ENCODE measurements at regions not wholly inside any gene's neighbourhood (a gene's known extent, or its start where the extent isn't known, plus 50 kb on each side); places are given as distances from the start of the nearest gene placed in this dataset.
A peak's percentile ranks its signal among the peaks of the same experiment; 100 is the strongest.

DNA sequence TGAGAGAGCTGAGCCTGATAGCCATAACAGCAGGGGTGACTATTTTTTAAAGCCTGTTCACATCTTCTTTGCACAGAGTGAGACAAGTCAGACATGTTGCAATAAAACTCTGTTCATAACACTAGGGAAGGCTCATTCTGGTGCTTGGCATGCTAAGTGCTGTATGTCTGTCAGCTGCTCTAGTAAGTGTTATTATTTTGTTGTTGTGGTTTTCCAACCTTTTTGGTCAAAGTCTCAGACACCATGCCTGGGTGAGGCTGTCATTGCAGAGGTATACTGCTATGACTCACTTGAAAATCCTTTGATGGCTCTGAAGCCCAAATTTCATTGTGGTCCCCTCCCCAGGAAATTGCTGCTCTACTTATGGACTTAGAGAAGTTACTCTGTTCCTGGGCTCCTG is 129.7 kb downstream of the ADRA2A start:
- H3K56ac ChIP-seq (replicated peaks; ENCODE audit: insufficient read length, low read depth, low read length): no peak overlapping the region
- H2BK15ac ChIP-seq (ENCODE audit: low read length): no peak overlapping the region
- no peak overlapping the region for H4K8ac ChIP-seq (ENCODE audit: extremely low read depth, insufficient read depth, low read length)
- FAIRE-seq (no peak), DNase-seq (ENCODE audit: low read depth in 1 of 2, low spot score in 2 of 2) (no peak)
- no peak overlapping the region for H2AFZ ChIP-seq (ENCODE audit: low read length)
- H4K20me1 ChIP-seq (replicated peaks in 1 of 2; ENCODE audit: control insufficient read depth in 1 of 2, insufficient read depth in 2 of 2, low read length in 2 of 2): no peaks in the 10 kb centered on the region
- H3K4me1 ChIP-seq (replicated peaks in 1 of 4; ENCODE audit: control insufficient read depth in 3 of 4, insufficient read depth in 4 of 4, low read length in 3 of 4): peaks cover 0 to 3% (median 2%) of the 10 kb centered on the region in 4 experiments; a peak in 1 of 7 replicates
- H3K9me3 ChIP-seq (ENCODE audit: insufficient read depth in 2 of 2, low read depth in 1 of 2, low read length in 1 of 2): no peaks in the 10 kb centered on the region
- no peak overlapping the region for H3K9ac ChIP-seq (replicated peaks in 1 of 4; ENCODE audit: extremely low read depth in 1 of 4, low read depth in 3 of 4, low read length in 3 of 4)
- H3K79me2 ChIP-seq (ENCODE audit: control insufficient read depth in 1 of 2, insufficient read depth in 2 of 2, low read length in 2 of 2): no peaks in the 10 kb centered on the region
- H2BK12ac ChIP-seq (ENCODE audit: low read depth, low read length): no peak overlapping the region
- CTCF ChIA-PET (ENCODE audit: partially characterized antibody): interaction anchor here (0.7 to 8.9 kb wide), 17 partner anchors 9 to 1109 kb away, joined by 3 to 68 read pairs (median 6); partner anchors contain the start of gene ADRA2A
- H4K5ac ChIP-seq (ENCODE audit: insufficient read length, low read depth, low read length): no peak overlapping the region
- no peaks in the 10 kb centered on the region for H3K36me3 ChIP-seq (ENCODE audit: control insufficient read depth in 2 of 4, insufficient read depth in 4 of 4, low read length in 3 of 4)
- H3K4me2 ChIP-seq (ENCODE audit: insufficient read depth in 1 of 2, low read depth in 2 of 2, low read length in 2 of 2): no peak overlapping the region
- H3K27ac ChIP-seq (ENCODE audit: low read depth, low read length): no peak overlapping the region
- H3K27me3 ChIP-seq (replicated peaks in 1 of 4; ENCODE audit: control insufficient read depth in 3 of 4, extremely low read depth in 1 of 4, insufficient read depth in 3 of 4, low read length in 3 of 4): no peaks in the 10 kb centered on the region
- H3K4me3 ChIP-seq (ENCODE audit: extremely low read depth in 1 of 4, insufficient read depth in 2 of 4, low read depth in 3 of 4, low read length in 4 of 4): no peak overlapping the region
- H3K79me1 ChIP-seq (ENCODE audit: low read depth, low read length): no peaks in the 10 kb centered on the region
- H2BK120ac ChIP-seq (replicated peaks; ENCODE audit: low read depth, low read length): no peak overlapping the region
- no peaks in the 10 kb centered on the region for H3K23me2 ChIP-seq (ENCODE audit: low read depth, low read length)
- TF ChIP-seq SIX5 (IDR thresholded peaks at IDR 0.05; ENCODE audit: low read depth, low read length) (no peak), ZNF274 (IDR thresholded peaks at IDR 0.05; ENCODE audit: borderline replicate concordance, extremely low read depth, low read length) (no peak), PHF8 (conservative IDR thresholded peaks at IDR 0.05; ENCODE audit: low read depth, low read length) (no peak), TAF1 (IDR thresholded peaks at IDR 0.05; ENCODE audit: low read depth, low read length) (no peak), YY1 (IDR thresholded peaks at IDR 0.05; ENCODE audit: low read depth, low read length) (no peak), SIRT6 (IDR thresholded peaks at IDR 0.05; ENCODE audit: low read length) (no peak), EP300 (IDR thresholded peaks at IDR 0.05; ENCODE audit: borderline replicate concordance in 1 of 2, low read depth in 2 of 2, low read length in 2 of 2) (no peak), SIN3A (conservative IDR thresholded peaks at IDR 0.05 in 1 of 2, IDR thresholded peaks at IDR 0.05 in 1 of 2; ENCODE audit: low read depth in 1 of 2, low read length in 2 of 2) (no peak)
- H2BK5ac ChIP-seq (ENCODE audit: low read depth, low read length): peak overlapping the region; percentile 28; the same call in 1 of the 2 replicates
- H3K18ac ChIP-seq (ENCODE audit: extremely low read depth, low read length): no peak overlapping the region
- H3K14ac ChIP-seq (ENCODE audit: insufficient read length): no peak overlapping the region
- no peak overlapping the region for H2BK20ac ChIP-seq (ENCODE audit: low read length)
- no peak overlapping the region for H3K23ac ChIP-seq (ENCODE audit: insufficient read length)
- H4K91ac ChIP-seq (replicated peaks; ENCODE audit: insufficient read length, low read length): no peak overlapping the region
- H2AK5ac ChIP-seq (ENCODE audit: low read depth, low read length): no peak overlapping the region
- H3K4ac ChIP-seq (replicated peaks; ENCODE audit: insufficient read length, low read depth, low read length): no peak overlapping the region
- POLR2A ChIA-PET (ENCODE audit: partially characterized antibody): no interaction called here

Measured in H1 (cell line).